ENCODE measurements at regions not wholly inside any gene's neighbourhood (a gene's known extent, or its start where the extent isn't known, plus 50 kb on each side); places are given as distances from the start of the nearest gene placed in this dataset.

DNA sequence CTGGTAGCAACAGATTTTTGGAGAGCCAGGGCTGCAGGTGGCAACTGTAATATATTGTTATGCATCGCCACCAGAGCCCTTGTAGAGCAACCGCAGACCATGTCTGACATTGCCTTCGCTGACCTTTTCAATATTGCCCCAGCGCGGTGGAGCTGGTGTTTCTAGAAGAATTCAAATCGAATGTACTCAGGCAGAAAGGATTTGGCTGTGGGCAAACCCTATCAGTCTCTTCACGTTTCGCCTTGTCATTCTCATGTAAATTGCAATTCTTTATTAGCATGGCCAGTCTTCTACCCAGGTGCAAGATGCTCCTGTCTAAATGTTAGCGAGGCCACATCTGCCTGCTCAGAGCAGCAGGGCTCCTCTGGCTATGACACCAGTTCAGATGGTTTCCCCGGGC, 490.2 kb upstream of the AUTS2 start:
- no peaks in the 10 kb centered on the region for H3K27me3 ChIP-seq
- ATAC-seq (no peak), DNase-seq (no peak)
- intact Hi-C loops (cut with DNase I): no loop called here
- H3K4me1 ChIP-seq: no peaks in the 10 kb centered on the region
- no peaks in the 10 kb centered on the region for H3K9me3 ChIP-seq
- TF ChIP-seq, protein P1, sequence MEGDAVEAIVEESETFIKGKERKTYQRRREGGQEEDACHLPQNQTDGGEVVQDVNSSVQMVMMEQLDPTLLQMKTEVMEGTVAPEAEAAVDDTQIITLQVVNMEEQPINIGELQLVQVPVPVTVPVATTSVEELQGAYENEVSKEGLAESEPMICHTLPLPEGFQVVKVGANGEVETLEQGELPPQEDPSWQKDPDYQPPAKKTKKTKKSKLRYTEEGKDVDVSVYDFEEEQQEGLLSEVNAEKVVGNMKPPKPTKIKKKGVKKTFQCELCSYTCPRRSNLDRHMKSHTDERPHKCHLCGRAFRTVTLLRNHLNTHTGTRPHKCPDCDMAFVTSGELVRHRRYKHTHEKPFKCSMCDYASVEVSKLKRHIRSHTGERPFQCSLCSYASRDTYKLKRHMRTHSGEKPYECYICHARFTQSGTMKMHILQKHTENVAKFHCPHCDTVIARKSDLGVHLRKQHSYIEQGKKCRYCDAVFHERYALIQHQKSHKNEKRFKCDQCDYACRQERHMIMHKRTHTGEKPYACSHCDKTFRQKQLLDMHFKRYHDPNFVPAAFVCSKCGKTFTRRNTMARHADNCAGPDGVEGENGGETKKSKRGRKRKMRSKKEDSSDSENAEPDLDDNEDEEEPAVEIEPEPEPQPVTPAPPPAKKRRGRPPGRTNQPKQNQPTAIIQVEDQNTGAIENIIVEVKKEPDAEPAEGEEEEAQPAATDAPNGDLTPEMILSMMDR (IDR thresholded peaks at IDR 0.05): no peak
- TF ChIP-seq POLR2A (IDR thresholded peaks at IDR 0.05): no peak
- H3K27ac ChIP-seq: no peak overlapping the region
- 87% methylated on average over 8 of the region's 10 CpGs for WGBS (ENCODE audit: insufficient coverage, low coverage, low lambda C conversion rate, missing lambda C conversion rate)
- no peaks in the 10 kb centered on the region for H3K36me3 ChIP-seq
- no peak overlapping the region for H3K4me3 ChIP-seq

DNA sequence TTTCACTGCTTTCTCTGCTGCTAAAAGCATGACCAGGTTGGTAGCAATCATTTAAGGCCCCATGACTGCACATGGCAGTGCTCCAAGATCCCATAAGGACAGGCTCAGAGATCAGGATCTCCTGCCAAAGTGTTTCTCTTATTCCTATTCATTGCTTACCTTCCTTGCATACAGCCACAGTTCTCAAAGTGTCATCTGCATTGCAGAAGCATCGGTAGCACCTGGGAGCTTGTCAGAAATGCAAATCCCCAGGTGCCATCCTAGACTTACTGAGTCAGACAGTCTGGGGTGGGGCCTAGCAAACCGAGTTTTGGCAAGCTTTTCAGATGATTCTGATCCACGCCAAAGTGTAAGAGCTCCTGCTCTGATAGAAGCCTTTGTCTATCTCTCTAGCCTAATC, 489.0 kb upstream of the AUTS2 start:
- Histone ChIP-seq H3K4me1 (no peaks in the 10 kb centered on the region), H3K9me3 (no peaks in the 10 kb centered on the region), H3K27me3 (no peaks in the 10 kb centered on the region), H3K4me3 (no peak overlapping the region), H3K27ac (no peak overlapping the region), H3K36me3 (no peaks in the 10 kb centered on the region)
- ATAC-seq (no peak), DNase-seq (no peak)
- intact Hi-C loops (cut with DNase I): no loop called here
- TF ChIP-seq POLR2A (IDR thresholded peaks at IDR 0.05): no peak
- TF ChIP-seq, protein P1 (IDR thresholded peaks at IDR 0.05): no peak
- 25% methylated on average over 2 of the region's 3 CpGs for WGBS (ENCODE audit: insufficient coverage, low coverage, low lambda C conversion rate, missing lambda C conversion rate)

DNA sequence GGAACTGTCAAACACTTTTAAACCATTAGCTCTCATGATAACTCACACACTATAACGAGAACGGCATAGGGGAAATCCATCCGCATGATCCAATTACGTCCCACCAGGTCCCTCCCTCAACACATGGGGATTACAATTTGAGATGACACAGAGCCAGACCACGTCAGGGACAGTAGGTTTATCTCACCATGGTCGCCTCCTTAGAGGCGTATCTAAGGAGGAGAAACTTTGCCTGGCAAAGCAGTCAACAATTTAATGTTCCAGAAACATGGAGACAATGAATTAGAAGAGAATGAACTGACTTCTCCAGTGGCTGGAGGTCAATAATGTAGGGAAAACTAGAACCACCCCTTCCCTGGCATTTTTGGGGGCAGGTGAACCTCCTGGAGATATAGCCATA, 488.4 kb upstream of the AUTS2 start:
- no peaks in the 10 kb centered on the region for H3K36me3 ChIP-seq
- intact Hi-C loops (cut with DNase I): no loop called here
- ATAC-seq (no peak), DNase-seq (no peak)
- no peak overlapping the region for H3K27ac ChIP-seq
- no peaks in the 10 kb centered on the region for H3K9me3 ChIP-seq
- WGBS (ENCODE audit: insufficient coverage, low coverage, low lambda C conversion rate, missing lambda C conversion rate): 93% methylated on average over 7 of the region's 7 CpGs
- no peaks in the 10 kb centered on the region for H3K4me1 ChIP-seq
- H3K27me3 ChIP-seq: no peaks in the 10 kb centered on the region
- TF ChIP-seq, protein P1 (IDR thresholded peaks at IDR 0.05): no peak
- TF ChIP-seq POLR2A (IDR thresholded peaks at IDR 0.05): no peak
- H3K4me3 ChIP-seq: no peak overlapping the region

DNA sequence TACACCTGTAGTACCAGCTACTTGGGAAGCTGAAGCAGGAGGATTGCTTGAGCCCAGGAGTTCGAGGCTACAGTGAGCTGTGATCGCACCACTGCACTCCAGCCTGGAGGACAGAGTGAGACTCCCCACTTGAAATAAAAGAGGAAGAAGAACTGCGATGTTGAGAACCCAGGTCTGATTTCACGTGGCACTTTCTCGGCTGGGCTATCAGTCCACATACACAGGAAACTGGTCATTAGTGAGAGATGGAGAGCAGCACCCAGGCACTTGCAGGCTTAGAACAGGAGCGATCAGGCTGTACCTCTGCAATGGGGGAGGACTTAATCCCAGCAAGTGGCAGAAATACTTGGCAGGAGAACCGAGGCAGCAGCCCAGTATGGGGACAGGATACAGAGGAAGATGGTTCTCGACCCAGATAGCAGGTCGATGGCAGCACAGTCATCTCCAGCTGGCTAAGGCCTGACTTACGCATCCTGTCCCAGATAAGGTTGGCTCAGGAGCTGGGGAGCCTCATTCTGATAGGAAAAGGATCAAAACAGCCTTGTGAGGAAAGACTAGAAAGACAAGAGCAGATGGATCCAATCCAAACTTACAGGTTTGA, 487.7 kb upstream of the AUTS2 start:
- no peaks in the 10 kb centered on the region for H3K9me3 ChIP-seq
- no peaks in the 10 kb centered on the region for H3K4me1 ChIP-seq
- H3K27ac ChIP-seq: no peak overlapping the region
- no peak for TF ChIP-seq POLR2A (IDR thresholded peaks at IDR 0.05)
- TF ChIP-seq, protein P1 (IDR thresholded peaks at IDR 0.05): no peak
- no peaks in the 10 kb centered on the region for H3K36me3 ChIP-seq
- no peaks in the 10 kb centered on the region for H3K27me3 ChIP-seq
- intact Hi-C loops (cut with DNase I): no loop called here
- ATAC-seq (peak in 2 of 4 donors; percentile 26 to 54), DNase-seq (no peak)
- 53% methylated on average over 8 of the region's 10 CpGs for WGBS (ENCODE audit: insufficient coverage, low coverage, low lambda C conversion rate, missing lambda C conversion rate)
- H3K4me3 ChIP-seq: no peak overlapping the region

DNA sequence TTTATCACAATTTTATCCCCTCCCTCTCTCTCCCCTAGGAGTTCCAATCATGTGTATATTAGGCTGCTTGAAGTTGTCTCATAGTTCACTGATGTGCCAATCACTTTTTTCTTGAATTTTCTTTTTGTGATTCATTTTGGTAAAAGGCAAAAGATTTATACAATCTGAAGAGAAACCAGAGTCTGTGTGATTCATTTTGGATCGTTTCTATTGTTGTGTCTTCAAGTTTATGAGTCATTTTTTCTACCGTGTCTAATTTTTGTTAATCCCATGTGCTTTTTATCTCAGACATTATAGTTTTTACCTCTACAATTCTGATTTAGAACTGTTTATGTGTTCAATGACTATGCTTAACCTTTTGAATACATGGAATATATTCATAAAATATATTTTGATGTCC, 483.9 kb upstream of the AUTS2 start:
- ATAC-seq (no peak), DNase-seq (no peak)
- no peak overlapping the region for H3K4me3 ChIP-seq
- H3K27ac ChIP-seq: no peak overlapping the region
- H3K4me1 ChIP-seq: no peaks in the 10 kb centered on the region
- H3K36me3 ChIP-seq: no peaks in the 10 kb centered on the region
- H3K9me3 ChIP-seq: no peaks in the 10 kb centered on the region
- H3K27me3 ChIP-seq: no peaks in the 10 kb centered on the region
- TF ChIP-seq, protein P1 (IDR thresholded peaks at IDR 0.05): no peak
- no peak for TF ChIP-seq POLR2A (IDR thresholded peaks at IDR 0.05)
- 45% methylated on average over 2 of the region's 2 CpGs for WGBS (ENCODE audit: insufficient coverage, low coverage, low lambda C conversion rate, missing lambda C conversion rate)
- intact Hi-C loops (cut with DNase I): no loop called here
